Endothelial cell of umbilical vein (primary cell): ENCODE measurements at regions not wholly inside any gene's neighbourhood (a gene's known extent, or its start where the extent isn't known, plus 50 kb on each side); places are given as distances from the start of the nearest gene placed in this dataset.

Experiments used
- BruUV-seq: library from RNA; stranded (reverse); fragments of 400-500 nt; replicated peaks from 2 replicates; lab custom pipeline; 2021; lab: Mats Ljungman, UMichigan
- CTCF ChIA-PET: fragments of 300-600, 350-600 bp; sonication (Branson Sonifier 250); formaldehyde crosslinking; loops from one replicate; lab custom pipeline; 2021; ENCODE audit warnings: antibody characterized with exemption, inconsistent platforms; lab: Charles Lee
- POLR2A ChIA-PET: fragments of 300-600, 350-600 bp; sonication (Branson Sonifier 250); formaldehyde crosslinking; loops from one replicate; lab custom pipeline; 2021; ENCODE audit warnings: antibody characterized with exemption, inconsistent platforms; lab: Charles Lee
- DNase-seq: peaks from one replicate; pipeline ENCODE4 v3.0.0-alpha.2; 2011; ENCODE audit warnings: low read depth, low spot score
- FAIRE-seq: peaks from 2 replicates; lab custom pipeline; 2011; peaks lifted over from hg19 to GRCh38; lab: Jason Lieb, UNC
- H2AFZ ChIP-seq: 2 replicates; pipeline ENCODE4 v1.6.0; 2012; ENCODE audit warnings: low read depth, low read length, control low read depth, inconsistent platforms
- H3K27ac ChIP-seq: 2 replicates; pipeline ENCODE4 v1.5.1; 2011; ENCODE audit warnings: low read depth, mild to moderate bottlenecking, control low read depth, low read length, moderate library complexity; ENCODE audit not compliant: insufficient read depth
- H3K27me3 ChIP-seq, 2 experiments: 2 replicates each; pipeline versions ENCODE4 v1.6.0 to v1.6.1; 2011; ENCODE audit warnings: low read length in 2 of 2, mixed read lengths in 1 of 2; ENCODE audit not compliant: control insufficient read depth in 2 of 2, insufficient read depth in 2 of 2
- H3K36me3 ChIP-seq, 2 experiments: 2 replicates in 1 of 2; 3 replicates in 1 of 2; pipeline ENCODE4 v1.5.1; 2011; ENCODE audit warnings: low read length in 2 of 2, mild to moderate bottlenecking in 1 of 2, moderate library complexity in 1 of 2; ENCODE audit not compliant: control insufficient read depth in 2 of 2, insufficient read depth in 2 of 2; ENCODE audit errors: extremely low read depth in 1 of 2
- H3K4me1 ChIP-seq: 3 replicates; pipeline ENCODE4 v1.5.1; 2011; ENCODE audit warnings: mild to moderate bottlenecking, low read length; ENCODE audit not compliant: control insufficient read depth, insufficient read depth; ENCODE audit errors: extremely low read depth
- H3K4me2 ChIP-seq: 2 replicates; pipeline ENCODE4 v1.6.1; 2011; ENCODE audit warnings: low read length, control low read depth, mixed read lengths; ENCODE audit not compliant: insufficient read depth
- H3K4me3 ChIP-seq, 3 experiments: fragments of 200-600 bp in 1 of 3; sonication (generic), shearing (Covaris generic) in 1 of 3; replicated peaks in 1 of 3; 2 replicates each; pipeline ENCODE4 v1.5.1; 2011 to 2016; ENCODE audit warnings: control low read depth in 3 of 3, low read length in 3 of 3, mild to moderate bottlenecking in 2 of 3, inconsistent platforms in 1 of 3, low read depth in 1 of 3, moderate library complexity in 1 of 3; ENCODE audit not compliant: insufficient read depth in 1 of 3
- H3K79me2 ChIP-seq: 2 replicates; pipeline ENCODE4 v1.6.0; 2012; ENCODE audit warnings: low read length, inconsistent platforms; ENCODE audit not compliant: control insufficient read depth, insufficient read depth
- H3K9ac ChIP-seq: replicated peaks from 2 replicates; pipeline ENCODE3; 2011; ENCODE audit warnings: low read length, control low read depth; ENCODE audit not compliant: insufficient read depth; ENCODE audit errors: extremely low read depth
- H3K9me1 ChIP-seq: replicated peaks from 3 replicates; pipeline ENCODE4 v1.6.0; 2011; ENCODE audit warnings: mild to moderate bottlenecking, low read length; ENCODE audit not compliant: control insufficient read depth, insufficient read depth; ENCODE audit errors: extremely low read depth
- H3K9me3 ChIP-seq: replicated peaks from 2 replicates; pipeline ENCODE4 v1.5.1; 2012; ENCODE audit warnings: low read length, inconsistent platforms; ENCODE audit not compliant: control insufficient read depth, insufficient read depth
- H4K20me1 ChIP-seq: replicated peaks from 2 replicates; pipeline ENCODE3; 2011; ENCODE audit warnings: mild to moderate bottlenecking, low read length; ENCODE audit not compliant: control insufficient read depth, insufficient read depth; ENCODE audit errors: extremely low read depth
- EZH2 ChIP-seq: IDR thresholded peaks from 2 replicates; pipeline ENCODE4 v1.6.1; 2012; ENCODE audit warnings: borderline replicate concordance, low read depth, mild to moderate bottlenecking, moderate library complexity, low read length, inconsistent platforms; ENCODE audit not compliant: severe bottlenecking
- FOS ChIP-seq: IDR thresholded peaks from 2 replicates; pipeline ENCODE4 v1.6.1; 2011; ENCODE audit warnings: mild to moderate bottlenecking, low read length, moderate library complexity, borderline replicate concordance; ENCODE audit not compliant: insufficient read depth
- GATA2 ChIP-seq: IDR thresholded peaks from 2 replicates; pipeline ENCODE4 v1.7.0; 2011; ENCODE audit warnings: low read depth, mild to moderate bottlenecking, moderate library complexity, mixed read lengths, low read length; ENCODE audit not compliant: insufficient read length, insufficient read depth
- JUN ChIP-seq: IDR thresholded peaks from 2 replicates; pipeline ENCODE4 v1.6.1; 2011; ENCODE audit warnings: borderline replicate concordance, low read depth; ENCODE audit not compliant: insufficient read length, insufficient read depth
- MYC ChIP-seq: IDR thresholded peaks from one replicate; pipeline ENCODE4 v1.6.1; 2011; ENCODE audit warnings: mild to moderate bottlenecking, low read depth, low read length
- POLR2A ChIP-seq: IDR thresholded peaks from 2 replicates; pipeline ENCODE4 v1.6.1; 2012; ENCODE audit warnings: low read depth, mild to moderate bottlenecking, control low read depth, low read length
- POLR2AphosphoS5 ChIP-seq: IDR thresholded peaks from 2 replicates; pipeline ENCODE4 v1.6.1; 2012; ENCODE audit warnings: low read depth, mild to moderate bottlenecking, control low read depth, low read length, moderate library complexity; ENCODE audit not compliant: insufficient read depth
- dilution Hi-C: fragments of 300-500 bp; cut with MboI; formaldehyde crosslinking; loops from one replicate; pipeline ENCODE4 v1.15.0; 2019; ENCODE audit warnings: low sequenced_read_pairs; ENCODE audit not compliant: extremely low pct_ligation_motif_present
- intact Hi-C: fragments of 100-400 bp; cut with micrococcal nuclease; formaldehyde crosslinking; loops from one replicate; pipeline ENCODE4 v1.10.0; 2022
- TF ChIP-seq, protein P1 (sequence below), 2 donors: IDR thresholded peaks; 1 replicate in 1 of 2; 2 replicates in 1 of 2; pipeline ENCODE4 v1.5.1; 2011; ENCODE audit warnings: low read length in 2 of 2, mild to moderate bottlenecking in 2 of 2, moderate library complexity in 2 of 2, control low read depth in 1 of 2, inconsistent platforms in 1 of 2, low read depth in 1 of 2; ENCODE audit not compliant: insufficient read depth in 1 of 2; ENCODE audit errors: extremely low read depth in 1 of 2
- TF ChIP-seq, protein P2 (sequence below): IDR thresholded peaks from 2 replicates; pipeline ENCODE4 v1.6.1; 2011; ENCODE audit not compliant: insufficient read depth, insufficient read length

DNA sequence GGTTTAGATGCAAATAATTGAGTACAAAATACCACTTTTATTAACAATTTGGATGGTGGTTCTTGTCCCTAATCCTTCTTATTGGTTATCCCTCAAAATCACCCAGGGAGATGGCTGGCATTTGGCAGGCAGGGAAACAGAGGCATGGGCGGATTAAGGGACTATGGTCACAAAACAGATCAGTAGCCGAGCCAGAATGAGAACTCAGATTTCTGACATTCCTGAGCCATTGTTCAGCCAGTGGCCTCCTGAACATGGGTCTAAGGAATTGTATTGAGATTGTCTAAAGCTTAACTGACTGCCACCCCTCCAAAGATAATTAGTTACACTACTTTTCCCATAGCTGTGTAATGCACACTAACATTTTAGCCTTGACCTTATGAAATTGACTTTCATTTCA is 88.4 kb downstream of the CHD9NB start:
- no TSS peak for BruUV-seq
- ChIA-PET POLR2A (no interaction called here), CTCF (no interaction called here)
- Histone ChIP-seq H4K20me1 (no peaks in the 10 kb centered on the region), H3K9me3 (no peaks in the 10 kb centered on the region), H3K4me3 (no peak overlapping the region), H2AFZ (no peak overlapping the region), H3K27ac (no peak overlapping the region), H3K4me2 (no peak overlapping the region), H3K9me1 (no peaks in the 10 kb centered on the region), H3K9ac (no peak overlapping the region), H3K79me2 (no peaks in the 10 kb centered on the region), H3K27me3 (no peaks in the 10 kb centered on the region), H3K36me3 (no peaks in the 10 kb centered on the region), H3K4me1 (no peaks in the 10 kb centered on the region)
- intact Hi-C loops = no loop called here
- dilution Hi-C loops = no loop called here
- FAIRE-seq = no peak
- DNase-seq = no peak
- TF ChIP-seq, protein P1, sequence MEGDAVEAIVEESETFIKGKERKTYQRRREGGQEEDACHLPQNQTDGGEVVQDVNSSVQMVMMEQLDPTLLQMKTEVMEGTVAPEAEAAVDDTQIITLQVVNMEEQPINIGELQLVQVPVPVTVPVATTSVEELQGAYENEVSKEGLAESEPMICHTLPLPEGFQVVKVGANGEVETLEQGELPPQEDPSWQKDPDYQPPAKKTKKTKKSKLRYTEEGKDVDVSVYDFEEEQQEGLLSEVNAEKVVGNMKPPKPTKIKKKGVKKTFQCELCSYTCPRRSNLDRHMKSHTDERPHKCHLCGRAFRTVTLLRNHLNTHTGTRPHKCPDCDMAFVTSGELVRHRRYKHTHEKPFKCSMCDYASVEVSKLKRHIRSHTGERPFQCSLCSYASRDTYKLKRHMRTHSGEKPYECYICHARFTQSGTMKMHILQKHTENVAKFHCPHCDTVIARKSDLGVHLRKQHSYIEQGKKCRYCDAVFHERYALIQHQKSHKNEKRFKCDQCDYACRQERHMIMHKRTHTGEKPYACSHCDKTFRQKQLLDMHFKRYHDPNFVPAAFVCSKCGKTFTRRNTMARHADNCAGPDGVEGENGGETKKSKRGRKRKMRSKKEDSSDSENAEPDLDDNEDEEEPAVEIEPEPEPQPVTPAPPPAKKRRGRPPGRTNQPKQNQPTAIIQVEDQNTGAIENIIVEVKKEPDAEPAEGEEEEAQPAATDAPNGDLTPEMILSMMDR (IDR thresholded peaks at IDR 0.05; ENCODE audit: extremely low read depth in 1 of 2, insufficient read depth in 1 of 2, low read depth in 1 of 2, low read length in 2 of 2) = no peak

DNA sequence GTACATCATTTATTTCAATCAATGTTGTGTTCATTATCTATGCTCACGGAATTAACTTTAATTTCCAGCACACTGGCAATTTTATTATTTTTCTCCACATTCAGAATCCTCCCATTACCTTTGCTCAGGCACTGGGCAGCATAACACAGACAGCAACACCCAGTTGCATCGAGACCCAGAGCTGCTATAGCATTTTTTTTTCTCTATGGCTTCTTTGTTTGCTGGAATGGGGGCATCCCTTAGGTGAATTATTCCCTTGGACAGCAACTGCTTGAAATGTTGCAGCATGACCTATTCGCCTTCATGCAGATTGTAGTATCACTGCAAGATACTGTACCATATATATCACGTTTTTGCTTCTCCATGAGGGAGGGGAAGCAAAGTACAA is 88.8 kb downstream of the CHD9NB start:
- H3K4me1 ChIP-seq = no peaks in the 10 kb centered on the region
- H3K4me3 ChIP-seq = no peak overlapping the region
- H3K36me3 ChIP-seq = no peaks in the 10 kb centered on the region
- H3K4me2 ChIP-seq = no peak overlapping the region
- no peak for FAIRE-seq
- no peak overlapping the region for H2AFZ ChIP-seq
- BruUV-seq = no TSS peak
- no peaks in the 10 kb centered on the region for H3K9me1 ChIP-seq
- CTCF ChIA-PET = no interaction called here
- H3K27ac ChIP-seq = no peak overlapping the region
- H3K27me3 ChIP-seq = no peaks in the 10 kb centered on the region
- POLR2A ChIA-PET = no interaction called here
- H3K9me3 ChIP-seq = no peaks in the 10 kb centered on the region
- no peak for DNase-seq
- intact Hi-C loops = no loop called here
- no peaks in the 10 kb centered on the region for H3K79me2 ChIP-seq
- dilution Hi-C loops = no loop called here
- TF ChIP-seq, protein P1 (IDR thresholded peaks at IDR 0.05; ENCODE audit: extremely low read depth in 1 of 2, insufficient read depth in 1 of 2, low read depth in 1 of 2, low read length in 2 of 2) = no peak
- TF ChIP-seq POLR2AphosphoS5 (no peak), GATA2 (no peak), MYC (no peak), JUN (no peak), FOS (no peak), EZH2 (no peak), POLR2A (no peak)
- TF ChIP-seq, protein P2, sequence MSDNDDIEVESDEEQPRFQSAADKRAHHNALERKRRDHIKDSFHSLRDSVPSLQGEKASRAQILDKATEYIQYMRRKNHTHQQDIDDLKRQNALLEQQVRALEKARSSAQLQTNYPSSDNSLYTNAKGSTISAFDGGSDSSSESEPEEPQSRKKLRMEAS = no peak
- no peaks in the 10 kb centered on the region for H4K20me1 ChIP-seq
- no peak overlapping the region for H3K9ac ChIP-seq
